ENCODE measurements at regions not wholly inside any gene's neighbourhood (a gene's known extent, or its start where the extent isn't known, plus 50 kb on each side); places are given as distances from the start of the nearest gene placed in this dataset.

DNA sequence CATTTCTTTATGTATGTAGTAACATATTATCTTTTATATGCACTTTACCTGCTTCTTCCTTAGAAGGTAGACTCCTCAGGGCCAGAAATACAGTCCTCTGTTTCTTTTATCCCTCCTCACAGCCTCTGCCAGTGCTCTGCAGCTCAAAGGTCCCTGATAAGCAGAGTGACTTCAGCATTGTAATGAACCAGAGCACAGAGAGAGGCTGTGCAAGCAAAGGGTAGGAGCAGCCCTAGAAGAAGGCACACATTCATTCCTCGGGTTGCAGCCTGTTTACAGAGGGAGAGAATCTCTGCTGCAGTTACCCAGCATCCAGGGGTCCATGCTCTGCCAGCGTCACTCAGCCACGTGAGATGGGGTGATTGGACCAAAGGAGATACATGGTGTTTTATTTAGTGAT, 101.1 kb downstream of the RHOU start:
- TF ChIP-seq YY1 (IDR thresholded peaks at IDR 0.05; ENCODE audit: insufficient read depth, insufficient read length) (no peak), SUZ12 (IDR thresholded peaks at IDR 0.05; ENCODE audit: extremely low read depth, insufficient read depth, insufficient read length) (no peak)

All from NT2/D1 (cell line).